Activated T-cell treated with anti-CD3 and anti-CD28 coated beads for 48 hours (primary cell): ENCODE measurements at regions not wholly inside any gene's neighbourhood (a gene's known extent, or its start where the extent isn't known, plus 50 kb on each side); places are given as distances from the start of the nearest gene placed in this dataset.
"Not testable (repeated sequence)": the region's sequence is repeated elsewhere in the genome, so short reads cannot be mapped to it uniquely, and the experiment has no call there.

Experiments
- DNase-seq: peaks from one replicate; pipeline ENCODE4 v3.0.0-alpha.2; 2020; ENCODE audit warnings: low read depth

- DNase-seq, result not testable (repeated sequence)
Measured at GRCh38 chr9:42377530-42378417, 194.3 kb downstream of the SPATA31A6 start.

- DNase-seq, result no peak
Measured at GRCh38 chr9:42378418-42378815, 195.0 kb downstream of the SPATA31A6 start.

DNA sequence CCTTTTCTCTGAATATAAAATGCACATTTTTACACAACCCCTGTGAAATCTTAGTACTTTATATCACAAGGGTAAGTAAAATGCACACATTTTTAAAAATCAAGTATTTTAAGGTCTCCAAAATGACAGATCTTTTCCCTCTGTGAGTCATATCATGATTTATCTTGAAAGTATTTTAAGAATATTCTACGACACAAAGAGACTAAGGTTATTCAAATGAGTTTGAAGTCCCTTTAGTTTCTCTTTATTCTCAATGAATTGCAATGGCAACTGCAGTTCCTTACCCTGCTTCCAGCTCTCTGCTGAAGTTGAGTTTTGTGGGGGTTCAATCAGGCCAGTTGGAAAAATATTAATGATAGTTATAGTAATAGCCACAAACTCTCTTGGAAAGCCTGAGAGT lies 196.1 kb downstream of the SPATA31A6 start:
- DNase-seq, result not testable (repeated sequence)

DNA sequence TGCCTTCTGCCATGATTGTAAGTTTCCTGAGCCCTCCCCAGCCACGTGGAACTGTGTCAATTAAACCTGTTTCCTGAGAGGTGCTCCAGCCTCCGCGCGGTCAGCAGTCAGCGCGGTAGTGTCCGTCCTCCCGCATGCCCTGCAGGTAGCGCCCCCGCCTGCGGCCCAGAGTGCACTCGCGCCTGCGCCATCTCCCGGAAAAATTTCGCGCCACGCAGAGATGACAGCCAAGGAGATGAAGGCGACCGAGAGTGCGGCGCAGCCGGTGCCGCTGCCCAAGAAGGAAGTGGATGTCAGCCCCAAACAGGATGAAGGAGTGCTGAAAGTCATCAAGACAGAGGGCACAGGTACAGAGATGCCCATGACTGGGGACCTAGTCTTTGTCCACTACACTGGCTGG lies 201.1 kb downstream of the SPATA31A6 start:
- DNase-seq, result not testable (repeated sequence)

DNA sequence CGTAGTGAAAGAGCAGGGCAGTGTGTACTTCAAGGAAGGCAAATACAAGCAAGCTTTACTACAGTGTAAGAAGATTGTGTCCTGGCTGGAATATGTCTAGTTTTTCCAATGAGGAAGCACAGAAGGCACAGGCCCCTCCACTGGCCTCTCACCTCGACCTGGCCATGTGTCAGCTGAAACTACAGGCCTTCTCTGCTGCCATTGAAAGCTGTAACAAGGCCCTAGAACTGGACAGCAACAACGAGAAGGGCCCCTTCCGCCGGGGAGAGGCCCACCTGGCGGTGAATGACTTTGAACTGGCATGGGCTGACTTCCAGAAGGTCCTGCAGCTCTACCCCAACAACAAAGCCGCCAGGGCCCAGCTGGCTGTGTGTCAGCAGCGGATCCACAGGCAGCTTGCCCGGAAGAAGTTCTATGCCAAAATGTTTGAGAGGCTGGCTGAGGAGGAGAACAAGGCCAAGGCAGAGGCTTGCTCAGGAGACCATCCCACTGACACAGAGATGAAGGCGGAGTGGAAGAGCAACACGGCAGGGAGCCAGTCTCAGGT lies 202.2 kb downstream of the SPATA31A6 start:
- DNase-seq, result not testable (repeated sequence)

- no peak for DNase-seq
Measured at GRCh38 chr9:42386477-42386876, 203.0 kb downstream of the SPATA31A6 start.

GRCh38 chr9:42388146-42388690 lies 204.8 kb downstream of the SPATA31A6 start:
- DNase-seq, result no peak

- DNase-seq, result no peak
Measured at GRCh38 chr9:42388846-42389245, 205.4 kb downstream of the SPATA31A6 start.

GRCh38 chr9:42392773-42393455 lies 209.5 kb downstream of the SPATA31A6 start:
- not testable (repeated sequence) for DNase-seq

GRCh38 chr9:42396318-42396717 lies 212.9 kb downstream of the SPATA31A6 start:
- DNase-seq, result no peak

DNA sequence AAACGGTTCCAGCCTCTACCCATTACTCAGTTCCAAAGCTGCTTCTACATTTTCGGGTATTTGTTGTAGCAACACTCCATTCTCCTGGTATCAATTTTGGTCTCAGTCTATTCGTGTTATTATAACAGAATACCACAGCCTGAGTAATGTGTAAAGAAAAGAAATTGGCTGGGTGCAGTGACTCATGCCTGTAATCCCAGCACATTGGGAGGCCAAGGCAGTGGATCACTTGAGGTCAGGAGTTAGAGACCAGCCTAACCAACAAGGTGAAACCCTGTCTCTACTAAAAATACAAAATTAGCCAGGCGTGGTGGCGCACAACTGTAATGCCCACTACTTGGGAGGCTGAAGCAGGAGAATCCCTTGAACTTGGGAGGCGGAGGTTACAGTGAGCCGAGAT lies 213.9 kb downstream of the SPATA31A6 start:
- peak; percentile 21 for DNase-seq

DNA sequence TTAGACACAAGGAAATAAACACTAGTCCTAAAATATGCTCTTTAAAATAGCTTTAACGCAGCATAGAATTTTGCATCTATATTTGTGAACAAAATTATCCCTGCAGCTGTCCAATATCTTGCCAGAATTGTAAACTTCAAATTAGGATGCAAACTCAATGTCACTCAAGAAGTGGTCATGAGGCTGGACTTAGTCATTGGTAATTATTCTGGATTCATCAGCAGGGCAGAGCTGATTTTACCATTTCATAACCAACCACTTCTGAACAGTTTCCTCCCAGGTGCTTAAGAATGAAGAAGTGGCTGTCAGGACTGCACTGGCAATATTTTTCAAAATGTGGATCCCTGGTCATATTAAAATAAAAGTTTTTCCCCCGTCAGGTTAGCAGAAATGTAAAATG lies 219.5 kb downstream of the SPATA31A6 start:
- DNase-seq, result not testable (repeated sequence)

DNA sequence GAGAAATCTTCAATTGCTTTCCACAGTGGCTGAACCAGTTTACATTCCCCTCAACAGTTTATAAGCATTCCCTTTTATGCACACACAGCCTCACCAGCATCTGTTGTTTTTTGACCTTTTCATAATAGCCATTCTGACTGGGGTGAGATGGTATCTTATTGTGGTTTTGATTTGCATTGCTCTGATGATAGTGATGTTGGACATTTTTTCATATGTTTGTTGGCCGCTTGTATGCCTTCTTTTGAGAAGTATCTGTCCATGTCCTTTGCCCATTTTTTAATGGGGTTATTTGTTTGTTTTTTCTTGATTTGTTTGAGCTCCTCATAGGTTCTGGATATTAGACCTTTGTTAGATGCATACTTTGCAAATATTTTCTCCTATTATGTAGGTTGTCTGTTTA lies 226.1 kb downstream of the SPATA31A6 start:
- DNase-seq, result not testable (repeated sequence)

DNA sequence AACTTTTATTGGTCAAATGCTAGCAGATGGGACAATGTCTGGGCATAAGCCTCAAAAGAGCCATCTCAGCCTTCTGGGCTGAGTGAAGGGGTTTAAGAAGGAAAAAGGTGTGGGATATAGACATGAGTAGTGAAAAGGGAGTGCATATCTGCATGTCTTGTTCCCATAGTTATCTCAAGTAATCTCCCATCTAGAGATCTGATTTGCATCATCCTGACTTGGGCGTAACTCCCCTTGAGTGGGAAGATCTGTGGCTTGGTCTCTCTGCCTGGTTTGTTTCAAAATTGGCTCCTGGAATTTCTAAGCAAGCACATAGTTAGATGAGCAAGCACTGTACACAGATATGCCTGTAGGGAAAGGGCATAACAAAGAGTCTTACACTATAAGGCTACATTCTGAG lies 228.9 kb downstream of the SPATA31A6 start:
- not testable (repeated sequence) for DNase-seq

DNA sequence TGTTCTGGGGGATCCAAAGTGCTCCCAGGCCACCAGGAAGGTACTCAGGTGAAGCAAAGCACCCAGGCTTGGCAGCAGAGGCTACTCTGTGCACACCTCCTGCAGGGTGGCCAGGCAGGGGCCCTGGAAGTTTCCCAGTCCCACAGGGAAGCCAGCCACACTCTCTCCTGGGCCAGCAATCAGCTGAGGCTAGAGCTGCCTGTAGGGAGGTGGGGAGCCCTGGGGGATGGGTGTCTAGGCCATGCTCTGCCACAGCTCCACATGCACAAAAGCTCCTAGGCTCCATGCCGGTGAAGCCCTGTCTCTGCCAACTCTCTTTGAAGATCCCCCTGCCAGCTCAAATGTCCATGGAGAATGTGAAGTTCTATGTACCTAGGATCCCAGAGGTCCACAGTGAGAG lies 231.4 kb downstream of the SPATA31A6 start:
- DNase-seq, result not testable (repeated sequence)

DNA sequence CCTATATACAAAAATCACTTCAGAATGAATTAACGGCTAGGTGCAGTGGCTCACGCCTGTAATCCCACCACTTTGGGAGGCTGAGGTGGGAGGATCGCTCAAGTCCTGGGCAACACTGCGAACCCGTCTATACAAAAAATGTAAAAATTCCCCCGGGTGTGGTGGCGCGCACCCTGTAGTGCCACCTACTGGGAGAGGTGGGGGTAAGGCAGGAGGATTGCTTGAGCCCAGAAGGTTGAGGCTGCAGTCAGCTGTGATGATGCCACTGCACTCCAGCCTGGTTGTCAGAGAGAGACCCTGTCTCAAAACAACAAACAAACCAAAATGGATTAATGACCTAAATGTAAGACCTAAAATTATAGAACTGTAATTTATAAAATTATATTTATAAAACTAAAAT lies 236.2 kb downstream of the SPATA31A6 start:
- DNase-seq, result not testable (repeated sequence)

- not testable (repeated sequence) for DNase-seq
Measured at GRCh38 chr9:42420324-42420723, 236.9 kb downstream of the SPATA31A6 start.

DNA sequence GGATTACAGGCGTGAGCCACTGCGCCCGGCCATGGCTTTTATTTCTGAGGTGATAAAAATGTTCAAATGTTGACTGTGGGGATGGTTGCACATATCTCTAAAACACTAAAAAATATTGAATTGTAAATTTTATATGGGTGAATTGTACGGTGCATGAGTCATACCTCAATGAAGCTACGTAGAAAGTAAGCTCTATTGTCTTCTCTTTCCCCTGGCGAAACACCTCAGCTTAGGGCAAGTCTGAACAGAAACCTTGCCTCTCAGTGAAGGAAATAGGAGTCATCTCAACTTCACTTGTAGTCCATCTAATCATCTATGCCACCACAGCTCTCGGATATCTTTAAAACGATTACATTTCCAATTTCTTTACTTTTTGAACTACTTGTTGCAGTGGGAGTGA lies 238.2 kb downstream of the SPATA31A6 start:
- not testable (repeated sequence) for DNase-seq

DNA sequence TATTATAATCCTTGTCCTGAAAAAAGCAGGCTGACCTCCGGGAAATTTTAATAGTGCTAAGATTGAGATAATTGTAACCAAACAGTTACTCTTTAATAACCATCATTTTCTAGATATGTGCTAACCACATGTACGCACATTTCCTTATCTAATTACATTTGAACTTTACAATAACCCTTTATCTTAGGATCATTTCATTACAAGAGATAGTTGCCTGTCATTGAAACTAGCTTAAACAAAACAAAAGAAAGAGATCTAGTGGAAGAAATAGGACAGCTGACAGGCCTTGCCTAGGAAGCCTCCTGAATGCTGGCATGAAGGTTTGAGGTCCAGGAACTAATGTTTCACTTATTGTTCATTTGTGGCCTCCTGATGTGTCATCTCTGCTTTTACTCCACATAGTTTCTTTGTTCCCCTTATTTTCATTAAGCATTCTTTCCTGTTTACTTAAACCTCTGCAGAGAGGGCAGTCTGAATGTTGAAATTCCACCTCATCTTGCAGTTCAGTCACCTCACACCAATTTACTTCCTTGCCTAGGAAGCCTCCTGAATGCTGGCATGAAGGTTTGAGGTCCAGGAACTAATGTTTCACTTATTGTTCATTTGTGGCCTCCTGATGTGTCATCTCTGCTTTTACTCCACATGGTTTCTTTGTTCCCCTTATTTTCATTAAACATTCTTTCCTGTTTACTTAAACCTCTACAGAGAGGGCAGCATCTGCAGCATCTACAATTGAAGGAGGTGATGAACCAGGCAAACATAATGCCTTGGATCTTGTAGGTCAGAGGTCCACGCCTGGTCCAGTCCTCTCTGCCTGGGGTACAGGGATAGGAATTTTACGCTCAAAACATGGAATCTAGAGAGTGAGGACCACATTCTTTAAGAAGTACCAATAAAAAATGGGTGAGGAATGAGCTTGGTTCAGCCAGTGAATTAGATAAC lies 247.5 kb downstream of the SPATA31A6 start:
- DNase-seq, result not testable (repeated sequence)

DNA sequence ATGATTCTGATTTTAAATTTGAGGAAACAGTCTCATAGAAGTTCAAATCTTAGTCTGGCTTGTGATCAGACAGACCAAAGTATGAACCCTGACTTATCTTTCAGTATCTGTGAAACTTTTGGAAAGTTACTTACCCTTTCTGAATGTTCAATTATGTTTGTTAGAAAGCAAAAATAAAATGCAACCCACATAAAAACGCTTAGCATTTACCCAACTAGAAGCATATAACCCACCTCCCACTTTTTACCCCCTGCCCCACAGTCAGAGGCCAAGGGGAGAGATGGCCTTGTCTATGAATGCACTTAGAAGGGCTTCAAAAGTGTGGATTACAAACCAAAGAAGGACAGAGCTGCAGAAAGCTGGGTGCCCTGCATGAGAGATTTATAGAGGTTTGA lies 248.2 kb downstream of the SPATA31A6 start:
- not testable (repeated sequence) for DNase-seq
